Peyer's patch (tissue), 4 donors: ENCODE measurements at regions not wholly inside any gene's neighbourhood (a gene's known extent, or its start where the extent isn't known, plus 50 kb on each side); places are given as distances from the start of the nearest gene placed in this dataset.

Experiments
- DNase-seq, 3 donors: peaks; one replicate each; pipeline ENCODE4 v3.0.0-alpha.2; 2017 to 2019
- H3K27ac ChIP-seq, 4 donors: fragments of 200-600 bp; sonication (generic); one replicate each; pipeline ENCODE4 v1.5.1; 2016 to 2019
- H3K27me3 ChIP-seq, 2 donors: fragments of 200-600 bp; sonication (generic); one replicate each; pipeline ENCODE4 v1.5.1; 2019
- H3K36me3 ChIP-seq, 3 donors: fragments of 200-600 bp; sonication (generic); one replicate each; pipeline ENCODE4 v1.5.1; 2016 to 2019
- H3K4me1 ChIP-seq, 4 donors: fragments of 200-600 bp; sonication (generic); one replicate each; pipeline ENCODE4 v1.5.1; 2016 to 2019
- H3K4me3 ChIP-seq, 4 donors: fragments of 200-600 bp; sonication (generic); 1 replicate in 3 of 4; 2 replicates in 1 of 4; pipeline ENCODE4 v1.5.1; 2016 to 2019; ENCODE audit warnings: mild to moderate bottlenecking in 1 of 4
- H3K9me3 ChIP-seq, 4 donors: fragments of 200-600 bp; sonication (generic); one replicate each; pipeline ENCODE4 v1.5.1; 2016 to 2019; ENCODE audit warnings: mild to moderate bottlenecking in 1 of 4
- POLR2A ChIP-seq, 2 donors: fragments of 450-650 bp; IDR thresholded peaks; one replicate each; pipeline ENCODE4 v1.5.1; 2017; ENCODE audit warnings: antibody characterized with exemption in 2 of 2, mild to moderate bottlenecking in 2 of 2, moderate library complexity in 2 of 2
- TF ChIP-seq, protein P1 (sequence below), 6 experiments: fragments of 450-650 bp in 4 of 6; fragments of 200-600 bp in 2 of 6; sonication (generic) in 1 of 6; IDR thresholded peaks; one replicate each; pipeline ENCODE4 v1.5.1; 2017 to 2019; ENCODE audit warnings: antibody characterized with exemption in 6 of 6, mild to moderate bottlenecking in 3 of 6, moderate library complexity in 1 of 6

- no peak overlapping the region for H3K4me3 ChIP-seq
- no peaks in the 10 kb centered on the region for H3K4me1 ChIP-seq
- H3K36me3 ChIP-seq: no peaks in the 10 kb centered on the region
- H3K27ac ChIP-seq: no peak overlapping the region
- no peaks in the 10 kb centered on the region for H3K27me3 ChIP-seq
- DNase-seq: no peak
- TF ChIP-seq, protein P1, sequence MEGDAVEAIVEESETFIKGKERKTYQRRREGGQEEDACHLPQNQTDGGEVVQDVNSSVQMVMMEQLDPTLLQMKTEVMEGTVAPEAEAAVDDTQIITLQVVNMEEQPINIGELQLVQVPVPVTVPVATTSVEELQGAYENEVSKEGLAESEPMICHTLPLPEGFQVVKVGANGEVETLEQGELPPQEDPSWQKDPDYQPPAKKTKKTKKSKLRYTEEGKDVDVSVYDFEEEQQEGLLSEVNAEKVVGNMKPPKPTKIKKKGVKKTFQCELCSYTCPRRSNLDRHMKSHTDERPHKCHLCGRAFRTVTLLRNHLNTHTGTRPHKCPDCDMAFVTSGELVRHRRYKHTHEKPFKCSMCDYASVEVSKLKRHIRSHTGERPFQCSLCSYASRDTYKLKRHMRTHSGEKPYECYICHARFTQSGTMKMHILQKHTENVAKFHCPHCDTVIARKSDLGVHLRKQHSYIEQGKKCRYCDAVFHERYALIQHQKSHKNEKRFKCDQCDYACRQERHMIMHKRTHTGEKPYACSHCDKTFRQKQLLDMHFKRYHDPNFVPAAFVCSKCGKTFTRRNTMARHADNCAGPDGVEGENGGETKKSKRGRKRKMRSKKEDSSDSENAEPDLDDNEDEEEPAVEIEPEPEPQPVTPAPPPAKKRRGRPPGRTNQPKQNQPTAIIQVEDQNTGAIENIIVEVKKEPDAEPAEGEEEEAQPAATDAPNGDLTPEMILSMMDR (IDR thresholded peaks at IDR 0.05): no peak
- no peak for TF ChIP-seq POLR2A (IDR thresholded peaks at IDR 0.05)
- no peaks in the 10 kb centered on the region for H3K9me3 ChIP-seq
These were observed 189.8 kb upstream of the PLXNA2 start for GRCh38 chr1:208433971-208434370.

GRCh38 chr1:208437401-208437800 is 193.2 kb upstream of the PLXNA2 start:
- Histone ChIP-seq H3K4me3 (no peak overlapping the region), H3K27ac (no peak overlapping the region), H3K9me3 (no peaks in the 10 kb centered on the region), H3K4me1 (no peaks in the 10 kb centered on the region), H3K27me3 (no peaks in the 10 kb centered on the region), H3K36me3 (no peaks in the 10 kb centered on the region)
- TF ChIP-seq, protein P1 (IDR thresholded peaks at IDR 0.05): no peak
- no peak for TF ChIP-seq POLR2A (IDR thresholded peaks at IDR 0.05)
- no peak for DNase-seq

DNA sequence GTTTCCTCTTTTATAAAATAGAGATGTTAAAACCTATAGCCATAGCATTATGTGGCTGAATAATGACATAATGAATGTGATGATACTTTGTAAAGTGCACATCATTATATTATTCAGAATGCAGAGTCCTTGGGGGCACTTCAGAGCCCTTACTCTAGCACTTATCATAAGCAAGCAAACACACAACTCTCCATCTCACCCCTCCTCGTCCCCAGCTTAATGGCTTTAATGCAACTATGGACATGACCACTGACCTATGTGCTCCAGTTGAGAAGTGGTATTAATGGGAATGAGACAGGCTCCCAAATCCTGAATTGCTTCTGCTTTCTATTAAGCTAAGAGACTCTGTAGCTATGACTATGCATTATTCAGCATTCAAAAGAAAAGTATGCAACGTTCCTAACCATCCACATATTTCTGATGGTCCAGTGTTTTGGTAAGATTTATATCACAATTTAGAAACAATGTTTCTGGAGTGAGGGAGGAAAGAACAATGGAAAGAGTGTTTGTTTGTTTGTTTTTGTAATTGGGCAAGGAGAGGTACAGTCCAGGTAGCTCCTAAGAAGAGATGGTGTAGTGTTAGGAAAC is 194.0 kb upstream of the PLXNA2 start:
- H3K4me1 ChIP-seq: no peaks in the 10 kb centered on the region
- TF ChIP-seq, protein P1 (IDR thresholded peaks at IDR 0.05): no peak
- no peak for TF ChIP-seq POLR2A (IDR thresholded peaks at IDR 0.05)
- H3K27ac ChIP-seq: no peak overlapping the region
- H3K9me3 ChIP-seq: no peaks in the 10 kb centered on the region
- no peak overlapping the region for H3K4me3 ChIP-seq
- no peaks in the 10 kb centered on the region for H3K27me3 ChIP-seq
- DNase-seq: no peak
- H3K36me3 ChIP-seq: no peaks in the 10 kb centered on the region

DNA sequence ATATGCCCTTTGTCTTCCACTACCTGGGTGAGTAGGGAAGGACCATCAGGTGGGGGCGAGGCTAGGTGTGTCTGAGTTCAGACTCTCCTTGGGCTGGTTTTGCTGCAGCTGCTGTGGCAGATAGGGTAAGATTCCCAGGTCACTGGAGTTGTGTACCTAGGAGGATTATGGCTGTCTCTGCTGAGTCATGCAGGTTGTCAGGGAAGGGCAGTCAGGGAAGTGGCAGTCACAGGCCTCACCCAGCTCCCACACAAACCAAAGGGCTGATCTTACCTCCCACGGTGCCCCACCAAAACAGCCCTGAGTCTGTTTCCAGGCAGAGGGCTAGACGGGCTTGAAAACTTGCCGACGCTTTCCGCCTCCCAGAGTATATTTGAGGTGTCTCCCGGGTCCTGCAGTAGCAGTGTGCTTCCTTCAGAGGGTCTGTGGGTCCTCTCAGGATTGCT is 201.6 kb upstream of the PLXNA2 start:
- H3K4me1 ChIP-seq: no peaks in the 10 kb centered on the region
- no peak overlapping the region for H3K4me3 ChIP-seq
- no peaks in the 10 kb centered on the region for H3K27me3 ChIP-seq
- no peaks in the 10 kb centered on the region for H3K9me3 ChIP-seq
- peak in 2 of 3 donors; percentile 49 to 51 for DNase-seq
- peak overlapping the region in 1 of 4 donors; percentile 14 for H3K27ac ChIP-seq
- TF ChIP-seq, protein P1 (IDR thresholded peaks at IDR 0.05): no peak
- no peak for TF ChIP-seq POLR2A (IDR thresholded peaks at IDR 0.05)
- H3K36me3 ChIP-seq: no peaks in the 10 kb centered on the region

- TF ChIP-seq POLR2A (IDR thresholded peaks at IDR 0.05): no peak
- TF ChIP-seq, protein P1 (IDR thresholded peaks at IDR 0.05): no peak
- Histone ChIP-seq H3K36me3 (no peaks in the 10 kb centered on the region), H3K4me1 (no peaks in the 10 kb centered on the region), H3K27me3 (no peaks in the 10 kb centered on the region), H3K9me3 (no peaks in the 10 kb centered on the region), H3K27ac (peak overlapping the region in 1 of 4 donors; percentile 14), H3K4me3 (no peak overlapping the region)
- no peak for DNase-seq
These were observed 202.1 kb upstream of the PLXNA2 start for GRCh38 chr1:208446271-208446691.

DNA sequence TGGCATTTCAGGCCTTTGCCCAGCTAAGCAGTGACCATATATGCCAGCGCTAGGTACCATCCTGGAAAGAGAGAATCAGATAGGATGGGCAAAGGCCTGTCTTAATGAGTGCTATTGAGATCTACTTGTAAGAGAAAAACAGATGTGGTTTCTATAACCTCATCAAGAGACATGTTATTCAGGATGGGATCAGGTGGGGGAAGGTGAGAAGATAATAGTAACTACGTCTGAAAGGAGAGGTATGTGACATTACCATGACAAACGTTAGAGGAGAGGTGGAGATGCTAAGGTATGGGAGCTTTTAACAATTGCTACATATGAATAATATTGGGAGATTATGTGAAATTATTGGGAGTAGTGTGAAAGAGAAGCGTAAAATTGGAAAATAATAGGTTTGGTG is 204.2 kb upstream of the PLXNA2 start:
- no peaks in the 10 kb centered on the region for H3K4me1 ChIP-seq
- H3K27ac ChIP-seq: no peak overlapping the region
- DNase-seq: no peak
- H3K9me3 ChIP-seq: no peaks in the 10 kb centered on the region
- no peaks in the 10 kb centered on the region for H3K36me3 ChIP-seq
- no peaks in the 10 kb centered on the region for H3K27me3 ChIP-seq
- no peak overlapping the region for H3K4me3 ChIP-seq
- TF ChIP-seq, protein P1 (IDR thresholded peaks at IDR 0.05): no peak
- TF ChIP-seq POLR2A (IDR thresholded peaks at IDR 0.05): no peak
